Stimulated activated CD8-positive, alpha-beta memory T cell treated with anti-CD3 and anti-CD28 coated beads, Interleukin-12 subunit alpha, Interleukin-12 subunit beta, amount 100 ng/mL, for 24 hours (primary cell): ENCODE measurements at regions not wholly inside any gene's neighbourhood (a gene's known extent, or its start where the extent isn't known, plus 50 kb on each side); places are given as distances from the start of the nearest gene placed in this dataset.
"Not testable (repeated sequence)": the region's sequence is repeated elsewhere in the genome, so short reads cannot be mapped to it uniquely, and the experiment has no call there.

Source experiments
- DNase-seq: peaks from one replicate; pipeline ENCODE4 v3.0.0-alpha.2; 2020; ENCODE audit errors: extremely low read depth

DNA sequence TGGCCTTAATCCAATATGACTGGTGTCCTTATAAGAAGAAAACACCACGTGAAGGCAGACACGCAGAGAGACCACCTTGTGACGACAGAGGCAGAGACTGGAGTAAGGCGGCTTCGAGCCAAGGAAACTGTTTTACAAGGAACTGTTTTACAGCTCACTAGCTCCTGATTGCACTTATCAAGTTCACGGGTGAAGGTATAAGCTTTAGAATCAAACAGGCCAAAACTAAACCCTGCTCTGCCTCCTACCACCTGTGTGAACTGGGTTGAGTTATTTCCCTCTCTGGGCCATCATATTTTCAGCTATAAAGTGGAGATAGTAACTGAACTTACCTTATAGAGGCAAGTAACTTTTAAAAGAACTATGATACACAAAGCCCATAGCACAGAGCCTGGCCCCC lies 166.9 kb upstream of the NFIA start:
- no peak for DNase-seq

DNA sequence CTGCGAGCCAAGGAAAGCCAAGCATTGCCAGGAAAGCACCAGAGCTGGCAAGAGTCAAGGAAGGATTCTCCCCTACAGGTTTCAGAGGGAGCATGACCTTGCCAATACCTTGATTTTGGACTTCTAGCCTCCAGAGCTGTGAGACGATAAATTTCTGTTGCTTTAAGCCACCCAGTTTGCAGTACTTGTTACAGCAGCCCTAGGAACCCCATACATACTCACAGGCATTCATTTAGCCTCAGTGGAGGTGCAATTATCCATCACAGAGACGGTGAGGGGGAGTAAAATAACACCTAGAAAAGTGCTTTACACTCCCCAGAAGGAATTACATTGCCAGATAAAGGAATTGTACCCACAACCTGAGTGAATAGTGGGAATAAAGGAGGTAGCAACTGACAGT lies 167.4 kb upstream of the NFIA start:
- no peak for DNase-seq

DNA sequence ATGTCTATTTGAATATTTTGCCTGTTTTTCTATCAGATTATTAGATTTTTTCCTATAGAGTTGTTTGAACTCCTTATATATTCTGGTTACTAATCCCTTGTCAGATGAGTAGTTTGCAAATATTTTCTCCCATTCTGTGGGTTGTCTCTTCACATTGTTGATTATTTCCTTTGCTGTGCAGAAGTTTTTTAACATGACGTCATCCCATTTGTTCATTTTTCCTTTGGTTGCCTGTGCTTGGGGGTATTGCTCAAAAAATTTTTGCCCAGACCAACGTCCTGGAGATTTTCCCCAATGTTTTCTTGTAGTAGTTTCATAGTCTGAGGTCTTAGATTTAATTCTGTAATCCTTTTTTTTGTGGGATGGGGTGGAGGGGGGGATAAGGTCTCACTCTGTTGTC lies 168.7 kb upstream of the NFIA start:
- DNase-seq = not testable (repeated sequence)

DNA sequence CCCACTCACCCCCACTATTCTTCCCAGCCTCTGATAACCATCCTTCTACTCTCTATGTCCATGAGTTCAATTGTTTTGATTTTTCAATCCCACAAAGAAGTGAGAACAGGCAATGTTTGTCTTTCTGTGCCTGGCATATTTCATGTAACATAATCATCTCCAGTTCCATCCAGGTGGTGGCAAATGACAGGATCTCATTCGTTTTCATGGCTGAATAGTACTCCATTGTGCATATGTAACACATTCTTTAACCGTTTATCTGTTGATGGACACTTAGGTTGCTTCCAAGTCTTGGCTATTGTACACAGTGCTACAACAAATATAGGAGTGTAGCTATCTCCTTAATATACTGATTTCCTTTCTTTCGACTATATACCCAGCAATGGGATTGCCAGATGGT lies 169.3 kb upstream of the NFIA start:
- no peak for DNase-seq

DNA sequence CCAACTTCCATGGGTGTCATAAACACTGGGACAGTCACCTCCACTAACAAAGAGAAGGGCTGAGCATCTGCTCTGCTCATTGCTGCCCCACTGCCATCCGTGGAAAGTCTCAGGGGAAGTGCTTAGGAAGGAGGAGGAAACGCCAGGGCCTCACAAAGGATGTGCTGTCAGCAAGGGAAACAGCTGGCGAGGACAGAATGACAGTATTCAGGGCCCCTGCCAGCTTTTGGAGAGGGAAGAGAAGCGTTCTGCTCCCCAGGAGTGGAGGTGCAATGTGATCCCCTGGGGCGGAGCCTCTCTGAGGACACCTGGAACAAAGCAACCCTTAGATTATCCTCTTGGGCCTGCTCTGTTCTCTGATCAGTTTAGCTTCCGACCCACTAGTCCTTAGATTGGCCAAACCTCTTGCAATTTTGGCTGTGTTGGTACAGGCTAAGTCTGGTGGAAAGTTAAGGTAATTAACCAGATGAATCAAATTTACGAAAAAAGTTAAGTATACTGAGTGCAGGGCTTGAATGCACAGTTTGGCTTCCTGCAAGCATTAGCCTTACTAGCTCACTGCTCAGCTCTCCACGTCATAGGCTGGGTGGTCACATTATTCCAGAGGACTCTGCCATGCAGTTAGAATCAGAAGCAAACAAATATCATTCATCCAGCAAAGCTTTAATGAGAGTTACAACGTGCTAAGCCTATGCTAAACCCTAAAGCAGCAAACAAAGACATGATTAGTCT lies 170.2 kb upstream of the NFIA start:
- DNase-seq = no peak

DNA sequence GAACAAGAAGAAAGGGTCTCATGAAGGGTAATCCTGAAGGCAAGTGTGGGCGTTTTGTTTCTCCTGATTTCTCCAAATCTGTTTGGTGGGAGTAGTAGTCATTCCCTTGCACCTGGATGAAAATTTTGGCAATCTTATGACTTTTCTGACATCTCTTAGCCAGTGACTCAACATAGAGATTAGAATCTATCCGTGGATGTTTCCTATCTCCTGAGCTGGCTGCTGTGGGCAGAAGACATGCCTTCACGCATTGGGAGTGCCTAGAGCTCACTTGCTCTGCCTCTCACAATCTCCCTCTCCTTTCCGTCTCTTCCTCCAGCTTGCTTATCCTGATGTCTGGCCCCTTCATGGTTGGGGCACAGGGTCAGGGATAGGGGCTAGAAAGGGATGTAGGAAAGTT lies 174.2 kb upstream of the NFIA start:
- DNase-seq = no peak

DNA sequence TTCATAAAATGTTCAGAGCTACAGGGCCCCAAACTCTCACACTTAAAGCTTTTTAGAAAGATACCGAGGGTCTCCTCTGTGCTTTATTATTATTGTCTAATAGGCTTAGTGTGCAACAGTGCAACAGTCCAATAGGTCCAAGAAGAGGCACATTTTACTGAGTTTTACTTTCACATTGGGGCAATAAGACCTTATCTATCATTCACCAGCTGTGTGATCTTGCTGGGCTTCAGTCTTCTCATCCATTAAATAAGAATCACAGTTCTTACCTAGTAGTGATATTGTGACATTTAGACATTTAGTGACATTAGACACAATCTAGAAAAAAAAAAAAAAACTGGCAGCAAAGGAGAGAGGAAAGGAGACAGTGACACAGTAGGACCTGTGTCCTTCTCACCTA lies 175.8 kb upstream of the NFIA start:
- no peak for DNase-seq

DNA sequence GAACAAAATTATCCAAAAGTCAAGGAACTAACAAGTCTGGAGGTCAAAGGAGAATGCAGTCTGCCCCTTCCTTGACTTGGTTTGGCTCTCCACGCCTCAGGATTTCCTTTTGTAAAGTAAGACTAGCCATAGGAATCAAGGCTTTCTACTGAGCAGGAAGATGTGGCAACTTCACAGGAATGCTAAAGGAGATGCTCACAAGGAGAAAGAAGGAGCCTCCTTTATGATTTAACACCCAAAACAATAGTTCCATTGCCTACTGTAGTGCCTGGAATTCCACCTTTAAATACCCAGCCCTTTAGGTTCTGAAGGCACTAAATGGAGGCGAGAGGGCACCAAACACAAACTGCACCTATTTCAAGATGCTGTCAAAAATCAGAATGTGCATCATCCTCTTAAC lies 176.3 kb upstream of the NFIA start:
- no peak for DNase-seq

DNA sequence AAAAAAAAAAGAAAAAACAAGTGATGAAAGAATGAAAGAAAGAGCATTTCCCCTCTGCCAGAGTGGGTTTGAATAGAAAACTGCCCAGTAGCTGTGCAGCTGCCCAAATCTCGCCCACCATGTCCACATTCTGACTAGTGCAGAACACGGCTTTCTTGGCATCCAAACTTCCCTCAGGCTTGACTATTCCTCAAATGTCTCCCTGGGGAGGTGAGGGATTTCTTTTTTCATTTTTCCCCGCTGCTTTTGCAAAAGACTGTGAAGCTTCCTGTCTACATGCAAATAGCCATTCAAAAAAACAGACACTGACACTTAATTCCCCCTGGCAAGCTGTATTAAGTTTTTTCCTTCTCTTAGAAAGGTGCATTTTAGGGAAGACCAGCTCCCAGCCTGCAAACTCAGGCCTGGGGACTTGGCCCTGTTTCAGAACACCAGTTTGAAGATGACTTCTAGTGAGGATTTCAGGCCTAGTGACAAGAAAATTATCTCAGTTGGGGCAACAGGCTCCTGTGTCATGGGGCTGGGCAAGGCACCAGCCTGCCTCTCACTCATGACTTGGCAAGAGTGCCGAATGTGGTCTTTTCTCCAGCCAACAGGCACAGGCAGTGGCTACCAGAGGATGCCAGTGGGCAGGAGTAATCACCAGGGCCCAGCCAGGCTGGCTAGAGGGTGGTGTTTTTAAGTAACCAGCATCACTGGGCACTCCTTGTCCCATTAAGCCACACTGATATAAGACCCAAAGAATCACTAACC lies 178.1 kb upstream of the NFIA start:
- DNase-seq = no peak

DNA sequence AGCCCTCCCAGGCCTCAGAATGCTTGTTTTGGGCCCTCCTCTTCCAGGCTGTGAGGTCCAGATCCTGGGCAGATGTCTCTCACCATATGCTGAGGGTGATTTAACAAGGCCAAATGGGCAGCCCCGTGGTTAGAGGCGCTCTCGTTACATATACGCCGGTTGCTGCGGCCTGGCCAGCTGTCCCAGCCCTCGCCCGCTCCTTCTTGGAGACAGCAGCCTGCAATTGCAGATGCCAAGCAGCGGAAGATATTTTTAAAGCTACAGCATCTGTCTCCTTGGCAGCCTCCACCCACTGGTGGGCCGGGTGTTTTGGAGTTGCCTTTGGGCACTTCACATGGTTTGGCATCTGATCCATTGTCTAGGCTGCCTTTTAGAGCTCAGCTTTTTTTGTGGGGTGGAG lies 178.8 kb upstream of the NFIA start:
- no peak for DNase-seq

DNA sequence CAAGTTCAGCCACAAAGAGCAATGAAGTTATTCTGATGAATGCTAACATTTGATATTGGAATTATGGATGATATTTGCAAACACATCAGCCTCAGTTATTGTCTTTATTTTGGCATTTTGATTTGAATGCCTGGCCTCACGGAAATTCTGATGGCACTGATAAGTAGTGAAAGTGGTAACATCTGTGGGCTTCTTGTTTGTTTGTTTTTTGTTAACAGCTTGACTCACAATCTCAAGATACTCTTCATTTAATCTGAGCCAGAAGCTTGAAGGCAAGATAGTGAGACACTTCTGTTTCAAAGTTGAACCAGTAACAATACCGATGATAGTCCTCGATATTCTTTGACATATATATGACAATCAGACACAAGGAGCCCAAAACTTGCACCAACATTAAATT lies 182.9 kb upstream of the NFIA start:
- no peak for DNase-seq

DNA sequence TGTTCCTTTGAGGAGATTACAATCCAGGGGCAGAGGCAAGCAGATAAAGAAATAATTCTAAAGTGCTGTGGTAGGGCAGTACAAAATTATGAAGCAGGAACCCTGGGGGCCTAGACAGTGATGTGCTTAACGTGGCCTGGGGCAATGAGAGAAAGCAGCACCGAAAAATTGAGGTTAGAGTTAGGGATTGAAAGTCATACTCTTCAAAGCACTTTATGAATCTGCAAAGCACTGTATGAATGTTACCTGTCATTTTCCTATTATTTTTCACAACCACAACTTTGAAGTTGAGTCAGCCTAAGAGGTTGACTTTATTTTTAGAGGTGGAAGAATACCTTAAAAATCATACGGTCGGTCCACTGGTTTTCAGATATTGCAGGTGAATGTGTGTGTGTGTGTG lies 183.4 kb upstream of the NFIA start:
- no peak for DNase-seq

DNA sequence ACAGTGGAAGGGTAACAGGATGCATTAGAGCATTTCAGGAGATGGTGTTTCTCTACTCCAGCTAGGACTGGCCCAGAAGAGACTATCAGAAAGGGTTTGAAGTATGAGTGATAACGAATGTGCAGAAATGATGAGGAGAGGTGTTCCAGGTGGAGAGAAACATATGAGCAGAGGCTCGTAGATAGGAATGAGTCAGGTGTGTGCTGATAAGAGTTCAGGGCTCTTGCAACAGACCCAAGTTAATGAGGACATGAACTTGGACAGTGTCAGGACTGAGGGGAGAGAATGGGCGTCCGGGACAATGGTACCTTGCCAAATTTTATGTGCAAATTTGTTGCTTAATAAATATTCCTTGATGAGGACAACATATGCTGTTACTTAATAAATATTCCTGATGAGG lies 183.9 kb upstream of the NFIA start:
- DNase-seq = no peak

DNA sequence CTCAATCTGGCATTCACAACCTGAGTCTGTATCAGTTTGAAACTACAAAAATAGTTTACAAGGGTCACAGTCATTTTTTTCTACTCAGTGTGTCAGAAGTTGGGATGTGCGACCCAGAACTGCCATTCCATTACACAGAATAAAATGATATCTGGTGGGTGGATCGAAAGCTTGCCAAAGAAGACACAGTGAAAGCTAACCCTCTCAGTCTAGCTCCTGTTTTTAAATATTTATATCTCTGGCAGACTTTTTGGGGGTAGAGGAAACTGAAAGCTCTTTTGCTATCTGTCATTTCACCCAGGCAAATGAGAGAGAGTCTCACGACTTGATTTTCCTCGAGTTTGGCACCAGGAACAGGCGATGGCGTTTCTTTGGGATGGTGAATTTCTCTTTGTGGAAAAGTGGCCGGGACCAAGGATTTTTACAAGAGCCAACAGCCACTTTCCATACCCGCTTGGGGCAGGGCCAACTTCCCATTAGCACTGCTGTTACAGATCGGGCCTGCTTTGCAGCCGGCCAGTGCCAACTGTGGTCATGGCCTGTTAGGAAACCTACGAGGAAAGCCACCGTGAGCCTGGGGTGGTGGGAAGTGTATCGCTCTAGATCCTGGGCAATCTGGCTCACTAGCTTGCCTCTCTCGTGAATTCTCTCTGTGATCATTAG lies 185.5 kb upstream of the NFIA start:
- no peak for DNase-seq

DNA sequence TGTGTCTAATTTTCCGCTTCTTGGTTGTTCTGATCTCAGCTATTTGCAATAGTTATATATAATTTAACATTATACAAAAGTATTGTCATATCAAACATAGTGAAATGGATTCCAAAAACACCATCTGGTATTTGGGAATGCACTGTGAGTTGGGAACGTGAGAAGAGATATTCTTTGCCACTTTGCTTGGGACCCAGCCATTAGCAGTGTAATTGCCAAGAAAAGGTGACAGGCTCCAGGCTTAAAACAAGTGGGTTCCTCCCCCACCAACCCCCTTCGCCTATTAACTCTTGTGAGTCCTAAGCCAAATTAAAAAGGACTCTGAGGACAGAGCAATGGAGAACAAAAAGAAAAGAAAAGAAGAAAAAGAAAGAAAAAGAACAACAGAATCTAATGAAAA lies 186.7 kb upstream of the NFIA start:
- no peak for DNase-seq

DNA sequence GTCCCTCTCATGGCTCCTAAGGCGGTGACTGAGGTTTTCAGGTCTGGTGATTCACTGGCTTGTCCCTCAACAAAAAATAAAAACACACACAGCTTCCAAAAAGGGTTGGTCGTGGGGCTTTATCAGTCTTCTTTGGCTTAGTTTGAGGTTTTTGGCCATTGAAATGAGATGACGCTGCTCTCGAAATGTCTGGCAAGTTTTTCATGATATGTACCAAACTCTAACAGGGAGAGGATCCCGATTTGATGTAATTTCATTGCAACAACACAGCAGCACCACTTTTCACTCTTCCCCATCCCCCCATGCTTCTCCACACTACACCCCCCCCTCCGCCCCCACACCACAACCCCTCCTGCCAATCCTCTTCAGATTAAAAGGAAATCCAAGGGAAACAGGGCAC lies 187.1 kb upstream of the NFIA start:
- no peak for DNase-seq

DNA sequence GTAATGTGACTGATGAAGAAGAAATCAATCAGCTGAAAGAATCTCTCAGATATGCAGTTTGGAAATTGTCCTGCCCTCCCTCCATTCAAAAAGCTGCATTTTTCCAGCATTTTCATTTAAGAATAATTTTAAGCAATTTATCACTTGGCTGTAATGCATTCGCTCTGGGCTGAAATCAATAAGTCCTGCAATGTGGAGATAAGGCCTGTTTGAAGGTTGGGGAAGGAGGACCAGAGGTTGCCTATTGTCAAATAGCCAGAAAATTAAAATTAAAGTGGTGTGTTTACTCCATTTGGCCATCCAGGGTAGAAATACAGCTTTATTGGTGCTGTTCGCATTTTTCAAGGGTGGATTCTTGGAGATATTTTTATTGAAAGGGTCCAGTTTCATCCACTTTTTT lies 187.6 kb upstream of the NFIA start:
- no peak for DNase-seq

DNA sequence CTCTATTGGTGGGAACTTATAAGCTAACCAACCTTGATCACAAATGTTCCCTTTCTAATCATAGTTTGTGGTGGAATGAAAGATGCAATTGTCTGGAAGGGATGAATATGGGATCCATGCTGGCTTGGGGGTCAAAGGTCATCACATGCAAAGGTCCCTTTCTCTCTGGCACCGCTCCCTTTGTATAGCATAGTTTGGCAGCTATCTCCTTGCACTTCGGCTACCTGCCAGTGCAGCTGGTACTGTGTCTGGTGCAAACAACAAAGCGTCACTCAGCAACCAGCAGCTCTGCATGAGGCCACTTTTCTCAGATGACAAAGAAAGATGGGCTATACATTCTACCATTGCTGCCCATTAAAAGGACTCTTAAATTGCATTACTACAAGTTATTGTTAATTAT lies 188.2 kb upstream of the NFIA start:
- no peak for DNase-seq

DNA sequence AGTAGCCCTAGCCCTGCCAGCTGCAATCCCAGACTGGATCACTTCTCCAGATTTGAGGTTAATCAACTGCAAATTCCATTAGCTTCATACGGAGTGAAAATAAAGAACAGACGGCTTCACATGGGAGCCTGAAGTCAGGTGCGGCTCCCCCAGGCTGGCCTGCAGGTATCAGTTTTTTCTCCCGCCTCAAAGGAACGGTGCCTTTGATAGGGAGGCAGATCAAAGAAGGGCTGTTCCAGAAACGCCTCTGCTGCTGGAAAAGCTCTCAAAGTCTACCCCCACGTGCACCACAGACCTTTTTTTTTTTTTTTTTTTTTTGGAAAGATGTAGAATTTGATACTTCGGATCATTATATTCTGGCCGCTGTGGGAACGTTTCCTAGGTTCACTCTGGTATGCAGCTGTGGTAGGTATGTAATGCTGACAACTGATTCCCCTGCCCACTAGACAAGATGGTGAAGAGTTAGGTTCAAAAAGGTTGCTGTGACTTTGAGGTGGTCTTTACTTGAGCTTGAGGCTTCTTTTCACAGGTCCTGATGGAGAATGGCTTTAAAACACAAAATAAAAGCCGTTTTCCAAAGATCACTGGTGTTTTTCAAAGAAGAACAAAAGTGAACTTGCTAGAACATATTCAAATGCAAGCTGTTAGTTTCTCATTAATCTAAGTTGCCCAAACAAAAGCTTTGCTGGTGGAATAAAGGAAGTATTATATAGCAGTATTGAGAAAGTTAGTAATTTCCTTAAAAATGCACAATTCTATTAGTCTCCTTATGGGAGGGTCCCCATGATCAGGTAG lies 189.0 kb upstream of the NFIA start:
- DNase-seq = no peak

DNA sequence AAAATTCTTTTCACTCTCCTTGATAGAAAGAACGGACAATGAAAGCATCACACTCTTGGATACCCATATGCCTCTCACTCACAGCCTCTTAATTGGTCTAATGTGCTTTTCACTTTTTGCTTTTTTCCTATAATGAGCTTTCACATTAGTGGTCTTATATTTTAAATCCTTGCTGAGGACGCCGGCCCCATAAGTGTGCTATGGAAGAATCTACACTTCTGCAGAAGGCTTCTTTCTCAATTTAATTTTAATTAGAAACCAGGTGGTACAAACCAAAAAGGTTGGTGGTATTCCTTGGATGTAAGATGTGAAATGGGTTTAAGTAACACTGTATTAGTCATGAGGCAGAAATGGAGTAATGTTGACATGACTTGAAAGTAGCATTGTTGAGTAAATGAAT lies 190.6 kb upstream of the NFIA start:
- DNase-seq = no peak

DNA sequence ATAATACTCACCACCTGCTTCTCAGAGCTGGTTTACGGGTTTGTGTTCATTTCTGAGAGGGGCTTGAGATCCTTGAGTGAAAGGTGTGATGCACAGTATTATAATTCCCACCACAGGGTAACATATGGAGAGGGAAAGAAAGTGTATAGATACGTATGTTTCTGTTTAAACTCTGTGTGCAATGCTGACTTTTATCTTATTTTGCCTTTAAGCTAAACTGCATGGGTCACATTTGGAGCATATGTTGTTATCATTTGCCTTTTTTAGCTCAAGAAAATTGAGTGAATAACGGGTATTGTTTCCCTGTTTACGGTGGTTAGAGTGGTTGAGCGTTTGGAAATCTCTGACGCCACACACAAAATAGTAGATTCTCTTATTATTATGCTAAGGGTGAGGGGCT lies 191.1 kb upstream of the NFIA start:
- DNase-seq = no peak

DNA sequence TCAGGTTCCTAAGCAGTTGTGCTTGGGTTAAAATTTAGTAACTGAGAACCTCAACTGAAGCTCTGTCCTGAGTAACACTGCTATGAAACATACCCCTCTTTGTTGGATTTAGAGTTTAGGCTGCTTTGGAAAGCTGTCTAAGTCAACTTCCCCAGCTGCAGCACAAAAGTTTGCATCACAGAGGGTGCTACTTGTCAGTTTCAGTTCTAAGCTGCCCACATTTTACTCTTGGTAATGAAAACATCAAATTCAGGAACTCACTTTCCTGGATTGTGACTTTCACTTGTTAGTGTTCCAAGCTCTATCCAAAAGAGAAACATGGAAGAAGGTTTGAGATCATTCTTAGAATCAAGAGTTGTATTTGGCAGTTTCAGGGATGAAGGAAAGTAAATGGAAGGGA lies 191.7 kb upstream of the NFIA start:
- DNase-seq = no peak
